CD4-positive, alpha-beta memory T cell (primary cell): ENCODE measurements at regions not wholly inside any gene's neighbourhood (a gene's known extent, or its start where the extent isn't known, plus 50 kb on each side); places are given as distances from the start of the nearest gene placed in this dataset.
"Not testable (repeated sequence)": the region's sequence is repeated elsewhere in the genome, so short reads cannot be mapped to it uniquely, and the experiment has no call there.

Experiments
- CTCF ChIA-PET: fragments of 350-600 bp; sonication (Branson Sonifier 250); formaldehyde crosslinking; loops from one replicate; lab custom pipeline; 2021; ENCODE audit warnings: inconsistent platforms; ENCODE audit not compliant: partially characterized antibody; lab: Charles Lee
- POLR2A ChIA-PET: fragments of 350-600 bp; sonication (Branson Sonifier 250); formaldehyde crosslinking; loops from one replicate; lab custom pipeline; 2021; ENCODE audit not compliant: partially characterized antibody; lab: Charles Lee
- DNase-seq, 5 donors: peaks; one replicate each; pipeline versions ENCODE4 v3.0.0 to v3.0.0-alpha.2; 2020 to 2022; ENCODE audit warnings: mixed read lengths in 1 of 5
- H3K27ac ChIP-seq: one replicate; pipeline ENCODE4 v1.7.0; 2013; ENCODE audit warnings: low read depth, low read length
- H3K27me3 ChIP-seq: 2 replicates; pipeline ENCODE4 v1.7.0; 2013; ENCODE audit warnings: mild to moderate bottlenecking, low read length, moderate library complexity; ENCODE audit not compliant: insufficient read depth
- H3K36me3 ChIP-seq: 2 replicates; pipeline ENCODE4 v1.7.0; 2013; ENCODE audit warnings: mild to moderate bottlenecking, low read length, moderate library complexity; ENCODE audit not compliant: insufficient read depth
- H3K4me1 ChIP-seq: 2 replicates; pipeline ENCODE4 v1.7.0; 2013; ENCODE audit warnings: mild to moderate bottlenecking, low read length, moderate library complexity; ENCODE audit not compliant: insufficient read depth
- H3K4me3 ChIP-seq, 2 donors: one replicate each; pipeline ENCODE4 v1.7.0; 2013; ENCODE audit warnings: low read length in 2 of 2, mild to moderate bottlenecking in 1 of 2
- H3K9me3 ChIP-seq, 2 donors: one replicate each; pipeline ENCODE4 v1.7.0; 2013; ENCODE audit warnings: low read length in 2 of 2, control low read depth in 1 of 2; ENCODE audit not compliant: control insufficient read depth in 1 of 2
- H3K27ac Mint-ChIP-seq, 7 donors: one replicate each; pipeline ENCODE4 v1.8.0; 2020 to 2021; ENCODE audit warnings: mixed read lengths in 7 of 7, mild to moderate bottlenecking in 6 of 7, inconsistent platforms in 3 of 7, moderate library complexity in 3 of 7
- H3K27me3 Mint-ChIP-seq, 2 donors: one replicate each; pipeline ENCODE4 v1.8.0; 2020 to 2021; ENCODE audit warnings: mixed read lengths in 2 of 2
- H3K36me3 Mint-ChIP-seq, 2 donors: one replicate each; pipeline ENCODE4 v1.8.0; 2020 to 2021; ENCODE audit warnings: mixed read lengths in 2 of 2, inconsistent platforms in 1 of 2, mild to moderate bottlenecking in 1 of 2
- H3K4me1 Mint-ChIP-seq, 4 donors: one replicate each; pipeline ENCODE4 v1.8.0; 2020 to 2021; ENCODE audit warnings: mixed read lengths in 4 of 4, mild to moderate bottlenecking in 1 of 4
- H3K4me3 Mint-ChIP-seq, 8 donors: one replicate each; pipeline ENCODE4 v1.8.0; 2020 to 2021; ENCODE audit warnings: mixed read lengths in 8 of 8, mild to moderate bottlenecking in 7 of 8, moderate library complexity in 6 of 8, inconsistent platforms in 3 of 8
- H3K9me3 Mint-ChIP-seq, 8 donors: one replicate each; pipeline ENCODE4 v1.8.0; 2020 to 2021; ENCODE audit warnings: mixed read lengths in 8 of 8, mild to moderate bottlenecking in 5 of 8, inconsistent platforms in 3 of 8, moderate library complexity in 1 of 8
- intact Hi-C: fragments of 100-400 bp; cut with micrococcal nuclease; formaldehyde crosslinking; loops from one replicate; pipeline ENCODE4 v1.15.1; 2023

DNA sequence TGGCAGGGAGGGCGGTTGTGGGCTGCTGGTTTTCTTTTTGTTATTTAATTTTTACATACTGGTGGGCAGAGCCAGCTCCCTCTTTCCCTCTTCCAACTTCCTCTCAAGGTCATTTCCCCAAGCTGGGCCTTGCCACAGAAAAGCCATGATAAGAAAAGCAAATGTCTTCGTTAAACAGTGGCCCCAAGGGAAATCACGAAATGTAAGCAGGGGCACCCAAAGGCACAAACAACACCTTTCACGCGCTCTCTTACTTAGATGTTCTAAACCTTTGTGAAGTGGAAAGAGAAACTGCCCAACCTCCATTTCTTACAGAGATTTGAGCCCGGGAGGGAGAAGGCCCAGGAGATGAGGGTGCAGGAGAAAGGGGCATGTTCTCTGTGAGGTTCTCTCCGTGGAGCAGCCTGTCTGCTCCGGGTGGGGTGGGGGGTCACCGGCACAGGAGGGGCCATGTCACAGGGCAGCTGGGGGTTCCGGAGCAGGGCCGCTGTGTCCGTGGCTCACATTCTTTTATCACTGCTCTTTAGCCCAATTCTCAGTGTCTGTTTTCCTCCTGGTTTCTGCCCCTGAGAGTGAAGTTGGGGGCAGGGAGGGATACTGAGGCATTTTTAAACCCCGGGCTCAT lies 190.7 kb upstream of the GATA6 start:
- Mint-ChIP-seq H3K9me3 (peaks cover 0 to 4% (median 0%) of the 10 kb centered on the region in 8 donors), H3K4me3 (no peak overlapping the region), H3K4me1 (no peaks in the 10 kb centered on the region), H3K27ac (no peak overlapping the region), H3K27me3 (peaks cover 2 to 11% of the 10 kb centered on the region in 2 donors), H3K36me3 (no peaks in the 10 kb centered on the region)
- intact Hi-C loops = no loop called here
- ChIA-PET CTCF (no interaction called here), POLR2A (no interaction called here)
- Histone ChIP-seq H3K4me1 (no peaks in the 10 kb centered on the region), H3K27me3 (no peaks in the 10 kb centered on the region), H3K4me3 (no peak overlapping the region), H3K9me3 (no peaks in the 10 kb centered on the region), H3K27ac (no peak overlapping the region), H3K36me3 (no peaks in the 10 kb centered on the region)
- no peak for DNase-seq

DNA sequence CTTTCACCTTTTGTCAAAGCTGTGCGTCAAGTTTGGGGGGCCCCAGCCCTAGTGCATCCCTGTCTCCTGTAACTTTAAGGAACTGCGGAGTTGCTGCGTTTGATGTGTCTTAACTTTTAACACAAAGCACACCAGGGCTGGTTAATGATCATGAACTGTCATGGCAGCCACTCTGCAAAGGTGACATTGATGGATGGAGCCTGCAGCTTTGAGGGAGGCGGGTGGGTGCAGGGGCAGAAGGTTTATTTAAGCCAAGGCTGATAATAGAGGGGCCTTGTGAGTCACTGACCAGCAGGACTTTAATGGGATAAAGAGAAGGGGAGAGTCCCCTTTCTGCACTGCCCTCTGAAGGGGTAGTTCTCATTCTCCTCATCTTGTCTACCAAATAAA lies 190.2 kb upstream of the GATA6 start:
- Histone ChIP-seq H3K9me3 (no peaks in the 10 kb centered on the region), H3K27me3 (no peaks in the 10 kb centered on the region), H3K4me1 (no peaks in the 10 kb centered on the region), H3K27ac (no peak overlapping the region), H3K4me3 (no peak overlapping the region), H3K36me3 (no peaks in the 10 kb centered on the region)
- no peaks in the 10 kb centered on the region for H3K36me3 Mint-ChIP-seq
- H3K4me1 Mint-ChIP-seq = no peaks in the 10 kb centered on the region
- H3K9me3 Mint-ChIP-seq = peaks cover 0 to 4% (median 0%) of the 10 kb centered on the region in 8 donors
- intact Hi-C loops = no loop called here
- CTCF ChIA-PET = no interaction called here
- DNase-seq = no peak
- H3K27ac Mint-ChIP-seq = no peak overlapping the region
- POLR2A ChIA-PET = no interaction called here
- peaks cover 2 to 11% of the 10 kb centered on the region in 2 donors for H3K27me3 Mint-ChIP-seq
- no peak overlapping the region for H3K4me3 Mint-ChIP-seq

DNA sequence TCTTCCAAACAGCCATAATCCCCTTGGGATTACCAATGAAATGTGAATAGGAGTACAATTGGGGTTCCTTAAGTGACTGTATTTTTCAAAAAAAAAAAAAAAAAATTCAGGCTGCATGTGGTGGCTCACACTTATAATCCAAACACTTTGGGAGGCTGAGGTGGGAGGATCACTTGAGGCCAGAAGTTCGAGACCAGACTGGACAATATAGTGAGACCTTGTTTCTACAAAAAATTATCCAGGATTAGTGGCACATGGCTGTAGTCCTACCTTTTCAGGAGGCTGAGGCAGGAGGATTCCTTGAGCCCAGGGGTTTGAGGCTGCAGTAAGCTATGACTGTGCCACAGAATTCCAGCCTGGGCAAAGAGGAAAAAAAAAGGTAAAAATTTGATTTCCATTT lies 189.6 kb upstream of the GATA6 start:
- Mint-ChIP-seq H3K4me3 (no peak overlapping the region), H3K27ac (no peak overlapping the region), H3K9me3 (peaks cover 0 to 4% (median 0%) of the 10 kb centered on the region in 8 donors), H3K36me3 (no peaks in the 10 kb centered on the region), H3K4me1 (no peaks in the 10 kb centered on the region), H3K27me3 (peaks cover 2 to 11% of the 10 kb centered on the region in 2 donors)
- no peak overlapping the region for H3K27ac ChIP-seq
- no peaks in the 10 kb centered on the region for H3K36me3 ChIP-seq
- H3K4me3 ChIP-seq = no peak overlapping the region
- intact Hi-C loops = no loop called here
- no peaks in the 10 kb centered on the region for H3K4me1 ChIP-seq
- no peaks in the 10 kb centered on the region for H3K9me3 ChIP-seq
- H3K27me3 ChIP-seq = no peaks in the 10 kb centered on the region
- no peak for DNase-seq
- ChIA-PET CTCF (interaction anchor here (2.8 kb wide), 1 partner anchor 19 kb away, joined by 12 read pairs; no protein-coding TSS in a partner anchor), POLR2A (no interaction called here)

DNA sequence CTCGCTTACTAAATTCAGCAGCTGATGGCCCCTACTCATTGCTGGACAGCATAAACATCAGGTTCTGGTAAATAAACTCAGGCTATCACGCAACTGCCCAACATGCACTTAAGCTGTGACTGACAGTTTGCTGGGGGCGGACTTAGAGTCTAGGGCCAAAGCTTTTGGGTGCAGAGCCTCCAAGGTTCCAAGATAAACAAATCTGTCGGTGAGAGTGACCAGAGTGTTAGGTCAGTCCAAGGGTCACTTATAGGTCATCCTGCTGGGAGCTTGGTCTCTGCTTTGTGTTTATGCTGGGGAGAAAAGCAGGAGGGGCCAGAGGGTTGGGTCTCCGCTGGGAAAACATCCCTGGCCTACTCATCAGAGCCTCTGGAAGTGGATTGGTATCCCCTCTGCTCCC lies 188.6 kb upstream of the GATA6 start:
- Histone ChIP-seq H3K36me3 (no peaks in the 10 kb centered on the region), H3K4me3 (no peak overlapping the region), H3K9me3 (no peaks in the 10 kb centered on the region), H3K27ac (no peak overlapping the region), H3K27me3 (no peaks in the 10 kb centered on the region), H3K4me1 (no peaks in the 10 kb centered on the region)
- Mint-ChIP-seq H3K27ac (no peak overlapping the region), H3K27me3 (peaks cover 2 to 11% of the 10 kb centered on the region in 2 donors), H3K4me1 (no peaks in the 10 kb centered on the region), H3K9me3 (peaks cover 0 to 4% (median 0%) of the 10 kb centered on the region in 8 donors), H3K36me3 (no peaks in the 10 kb centered on the region), H3K4me3 (no peak overlapping the region)
- intact Hi-C loops = no loop called here
- DNase-seq = no peak
- POLR2A ChIA-PET = interaction anchor here (0.6 kb wide), 2 partner anchors 314 to 474 kb away, joined by 3 read pairs; no protein-coding TSS in a partner anchor
- CTCF ChIA-PET = interaction anchor here (2.8 kb wide), 1 partner anchor 18 kb away, joined by 12 read pairs; no protein-coding TSS in a partner anchor

DNA sequence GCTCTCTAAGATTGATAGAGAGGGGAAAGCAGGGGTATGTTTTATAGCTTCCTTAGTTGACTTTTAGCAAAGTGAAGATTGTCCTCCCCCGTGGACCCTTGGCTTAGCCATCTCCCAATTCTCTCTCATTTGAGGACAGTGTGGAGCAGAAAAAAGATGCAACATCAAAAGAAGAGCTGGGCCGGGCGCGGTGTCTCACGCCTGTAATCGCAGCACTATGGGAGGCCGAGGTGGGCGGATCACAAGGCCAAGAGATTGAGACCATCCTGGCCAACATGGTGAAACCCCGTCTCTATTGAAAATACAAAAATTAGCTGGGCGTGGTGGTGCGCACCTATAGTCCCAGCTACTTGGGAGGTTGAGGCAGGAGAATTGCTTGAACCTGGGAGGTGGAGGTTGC lies 187.9 kb upstream of the GATA6 start:
- H3K4me1 ChIP-seq, POLR2A ChIA-PET, H3K9me3 ChIP-seq, H3K36me3 ChIP-seq, DNase-seq, H3K27ac Mint-ChIP-seq, H3K36me3 Mint-ChIP-seq, H3K27me3 Mint-ChIP-seq, H3K27me3 ChIP-seq, H3K4me1 Mint-ChIP-seq, H3K27ac ChIP-seq, H3K4me3 Mint-ChIP-seq, H3K9me3 Mint-ChIP-seq, H3K4me3 ChIP-seq, intact Hi-C loops: not testable (repeated sequence)
- CTCF ChIA-PET = interaction anchor here (2.8 kb wide), 1 partner anchor 17 kb away, joined by 12 read pairs; no protein-coding TSS in a partner anchor

DNA sequence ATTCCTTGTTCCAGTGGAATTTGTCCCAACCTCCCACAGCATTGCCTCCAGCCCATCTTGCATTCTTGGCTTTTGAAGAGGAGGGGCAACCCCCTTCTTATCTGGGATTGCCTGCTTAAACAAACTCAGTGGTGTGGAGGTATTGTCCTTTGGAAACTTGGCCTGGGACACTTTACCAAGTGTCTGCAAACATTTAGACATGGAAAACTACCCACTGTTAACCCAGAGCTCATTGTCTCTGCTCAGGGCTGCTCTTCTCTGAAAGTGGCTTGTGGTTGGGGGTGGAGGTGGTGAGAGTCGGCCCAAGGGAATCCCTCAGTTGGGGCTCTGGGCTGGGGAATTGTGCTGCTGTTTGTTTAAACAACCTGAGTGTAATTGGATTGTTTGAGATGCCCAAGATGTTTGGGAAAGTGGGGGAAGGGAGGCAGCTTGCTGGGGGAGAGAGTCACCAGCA lies 178.3 kb upstream of the GATA6 start:
- no peaks in the 10 kb centered on the region for H3K4me1 Mint-ChIP-seq
- ChIA-PET CTCF (no interaction called here), POLR2A (no interaction called here)
- no peak overlapping the region for H3K4me3 Mint-ChIP-seq
- no peaks in the 10 kb centered on the region for H3K36me3 Mint-ChIP-seq
- no peaks in the 10 kb centered on the region for H3K4me1 ChIP-seq
- H3K27me3 ChIP-seq = no peaks in the 10 kb centered on the region
- H3K27me3 Mint-ChIP-seq = peaks cover 3 to 6% of the 10 kb centered on the region in 2 donors
- no peaks in the 10 kb centered on the region for H3K36me3 ChIP-seq
- H3K9me3 Mint-ChIP-seq = peaks cover 0 to 1% (median 0%) of the 10 kb centered on the region in 8 donors
- no peaks in the 10 kb centered on the region for H3K9me3 ChIP-seq
- no peak for DNase-seq
- intact Hi-C loops = loop anchor here (10.0 kb wide), 1 partner anchor 374 kb away; no protein-coding TSS in a partner anchor
- no peak overlapping the region for H3K27ac Mint-ChIP-seq
- no peak overlapping the region for H3K4me3 ChIP-seq
- no peak overlapping the region for H3K27ac ChIP-seq

DNA sequence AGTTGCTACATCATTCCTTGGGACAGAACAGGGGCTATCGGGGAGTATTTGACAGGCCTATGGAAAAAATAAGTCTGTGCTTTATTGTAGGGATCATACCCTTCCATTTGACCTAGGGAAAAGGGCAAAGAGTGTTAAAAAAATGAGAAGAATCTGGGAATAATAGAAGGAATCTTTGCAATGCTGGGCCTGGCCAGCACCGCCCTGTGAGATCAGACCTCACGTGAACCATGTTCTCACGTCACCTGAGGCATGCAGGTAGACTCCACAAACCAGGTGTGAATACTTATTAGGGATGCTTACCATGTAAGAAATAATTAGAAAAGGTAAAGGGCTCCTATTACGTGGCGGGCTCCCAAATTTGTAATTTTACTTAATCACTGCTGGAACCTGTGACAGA lies 177.5 kb upstream of the GATA6 start:
- Histone ChIP-seq H3K4me1 (no peaks in the 10 kb centered on the region), H3K27ac (no peak overlapping the region), H3K9me3 (no peaks in the 10 kb centered on the region), H3K27me3 (no peaks in the 10 kb centered on the region), H3K4me3 (no peak overlapping the region), H3K36me3 (no peaks in the 10 kb centered on the region)
- intact Hi-C loops = loop anchor here (10.0 kb wide), 1 partner anchor 373 kb away; no protein-coding TSS in a partner anchor
- ChIA-PET POLR2A (no interaction called here), CTCF (no interaction called here)
- Mint-ChIP-seq H3K36me3 (no peaks in the 10 kb centered on the region), H3K4me3 (no peak overlapping the region), H3K27ac (no peak overlapping the region), H3K27me3 (peaks cover 3 to 6% of the 10 kb centered on the region in 2 donors), H3K4me1 (no peaks in the 10 kb centered on the region), H3K9me3 (peaks cover 0 to 1% (median 0%) of the 10 kb centered on the region in 8 donors)
- no peak for DNase-seq
